Right kidney (tissue), 1 donor: ENCODE measurements at regions not wholly inside any gene's neighbourhood (a gene's known extent, or its start where the extent isn't known, plus 50 kb on each side); places are given as distances from the start of the nearest gene placed in this dataset.

Experiments
- DNase-seq: peaks from one replicate; pipeline ENCODE4 v3.0.0-alpha.2; 2016

DNA sequence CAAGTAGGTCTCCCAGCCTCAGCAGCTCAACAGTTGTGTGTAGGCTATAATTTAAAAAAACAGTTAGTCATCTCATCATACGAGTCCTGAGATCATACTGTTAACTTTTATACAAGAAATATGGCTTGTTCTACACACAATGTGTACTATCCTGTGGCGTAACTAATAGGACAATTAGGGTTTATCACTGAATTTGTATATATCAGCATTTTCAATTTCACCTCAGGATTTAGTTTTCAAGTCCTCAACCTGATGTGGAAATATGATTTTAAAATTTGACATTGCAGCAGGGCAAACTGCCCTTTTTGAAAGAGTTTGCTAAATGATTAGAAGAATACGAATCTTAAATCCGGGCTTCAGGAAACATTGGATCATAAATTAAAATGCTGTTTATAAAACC lies 237.2 kb upstream of the CTBP2 start:
- no peak for DNase-seq

DNA sequence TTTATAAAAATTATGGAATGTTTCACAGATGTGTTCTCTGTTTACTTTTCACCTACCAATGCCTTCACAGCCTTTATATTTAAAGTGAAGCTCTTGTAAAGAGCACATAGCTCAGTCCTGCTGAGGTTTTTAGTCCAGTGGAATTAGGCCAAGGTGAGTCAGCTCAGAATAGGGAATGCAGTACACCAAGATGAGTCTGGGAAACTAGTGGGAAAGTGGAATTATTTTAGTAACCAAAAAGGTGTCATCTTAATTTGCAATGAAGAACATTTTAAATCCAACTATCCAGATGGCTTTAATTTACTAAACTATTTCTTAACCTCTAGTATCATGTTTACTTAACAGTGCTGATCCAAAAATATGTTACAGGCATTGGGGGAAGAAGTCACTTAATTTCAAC lies 236.3 kb upstream of the CTBP2 start:
- no peak for DNase-seq

DNA sequence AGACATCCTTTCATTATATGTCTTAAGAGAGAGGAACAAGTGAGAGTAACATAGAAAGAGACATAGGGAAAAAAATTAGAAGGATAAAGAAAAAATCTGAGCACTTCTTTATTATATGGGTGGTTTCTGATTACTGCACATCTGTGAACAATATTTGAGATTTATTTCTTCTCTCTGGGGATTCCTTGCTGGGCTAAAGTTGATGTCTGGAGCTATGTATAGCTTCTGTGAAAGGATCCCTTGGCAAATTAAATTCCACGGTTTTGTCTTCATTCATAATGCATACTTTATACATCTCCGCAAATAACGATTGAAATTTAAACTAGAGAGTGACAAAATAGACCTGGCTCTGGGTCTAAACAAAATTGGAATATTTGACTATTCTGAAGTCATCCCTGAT lies 232.2 kb upstream of the CTBP2 start:
- no peak for DNase-seq

DNA sequence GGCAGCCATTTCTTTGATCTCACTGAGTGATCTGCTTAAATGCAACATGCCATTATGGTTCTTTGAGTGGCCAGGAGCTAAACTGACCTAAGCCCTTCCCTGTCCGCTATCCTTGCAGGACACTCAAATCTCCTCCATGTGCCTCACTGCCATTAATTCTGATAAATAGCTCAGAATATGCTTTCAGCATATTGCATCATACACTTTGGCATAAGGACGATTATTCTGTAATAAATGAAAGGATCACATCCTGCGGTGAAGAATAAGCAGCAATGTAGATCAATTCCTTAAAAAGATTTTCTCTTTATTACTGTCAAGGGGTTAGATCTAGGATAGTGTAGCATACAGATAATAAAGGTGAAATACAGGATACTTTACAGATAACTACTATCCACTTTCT lies 231.8 kb upstream of the CTBP2 start:
- no peak for DNase-seq

DNA sequence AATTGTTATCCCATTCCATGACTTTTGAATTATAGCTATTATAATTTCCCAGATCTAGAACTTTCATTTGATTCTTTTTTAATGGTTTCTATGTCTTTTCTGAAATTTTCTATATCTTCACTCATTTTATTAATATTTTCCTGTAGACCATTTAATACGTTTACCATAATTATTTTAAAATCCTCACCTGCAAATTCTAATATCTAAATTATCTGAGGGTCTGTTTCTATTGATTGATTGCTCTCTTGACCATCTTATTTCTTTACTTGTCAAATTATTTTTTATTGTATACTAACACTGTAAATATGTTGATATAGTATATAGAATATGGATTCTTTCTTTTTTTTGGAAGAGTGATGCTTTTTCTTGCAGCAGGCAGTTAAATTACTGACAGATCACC lies 229.3 kb upstream of the CTBP2 start:
- DNase-seq = no peak

DNA sequence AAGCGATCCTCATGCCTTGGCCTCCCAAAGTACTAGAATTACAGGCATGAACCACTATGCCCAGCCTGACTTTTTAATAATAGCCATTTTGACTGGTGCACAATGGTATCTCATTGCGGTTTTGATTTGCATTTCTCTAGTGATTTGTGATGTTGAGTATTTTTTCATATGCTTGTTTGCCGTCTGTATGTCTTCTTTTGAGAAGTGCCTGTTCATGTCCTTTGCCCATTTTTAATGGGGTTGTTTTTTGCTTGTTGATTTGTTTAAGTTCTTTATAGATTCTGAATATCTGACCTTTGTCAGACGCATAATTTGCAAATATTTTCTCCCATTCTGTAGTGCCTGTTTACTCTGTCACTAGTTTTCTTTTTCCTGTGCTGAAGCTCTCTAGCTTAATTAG lies 219.2 kb upstream of the CTBP2 start:
- no peak for DNase-seq

DNA sequence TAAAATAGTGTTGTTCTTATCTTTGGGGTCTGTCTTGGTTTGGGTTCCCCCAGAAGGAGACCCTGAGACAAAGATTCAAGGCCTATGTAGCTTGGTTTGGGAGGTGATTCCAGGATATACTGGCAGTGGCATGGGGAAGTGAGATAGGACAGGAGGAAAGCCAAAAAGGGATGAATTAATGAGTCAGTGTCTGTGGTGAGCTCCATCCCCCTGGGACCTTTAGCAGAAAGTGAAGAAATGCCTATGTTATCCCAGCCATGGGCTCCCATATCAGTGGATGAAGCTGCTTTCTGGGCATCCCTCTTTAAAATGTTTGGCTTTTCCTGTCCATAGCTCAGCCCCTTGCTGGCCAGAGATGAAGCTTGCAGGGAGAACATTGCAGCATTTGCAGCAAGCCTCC lies 217.0 kb upstream of the CTBP2 start:
- DNase-seq = no peak

DNA sequence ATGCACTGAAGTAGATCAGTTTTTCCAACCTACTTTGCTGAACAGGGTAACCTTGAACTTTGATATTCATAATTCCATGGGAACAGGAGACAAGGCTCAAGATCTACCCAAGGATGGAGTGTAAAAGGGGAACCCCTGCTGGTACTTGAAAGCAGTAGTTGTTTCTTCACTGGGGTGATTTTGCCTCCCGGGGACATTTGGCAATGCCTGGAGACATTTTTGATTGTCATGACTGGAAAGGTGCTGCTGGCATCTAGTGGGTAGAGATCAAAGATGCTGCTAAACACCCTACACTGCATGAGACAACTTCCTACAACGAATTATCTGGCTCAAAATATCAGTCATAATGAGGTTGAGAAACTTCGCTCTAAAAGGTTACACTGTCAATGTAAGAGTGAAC lies 214.8 kb upstream of the CTBP2 start:
- DNase-seq = no peak

DNA sequence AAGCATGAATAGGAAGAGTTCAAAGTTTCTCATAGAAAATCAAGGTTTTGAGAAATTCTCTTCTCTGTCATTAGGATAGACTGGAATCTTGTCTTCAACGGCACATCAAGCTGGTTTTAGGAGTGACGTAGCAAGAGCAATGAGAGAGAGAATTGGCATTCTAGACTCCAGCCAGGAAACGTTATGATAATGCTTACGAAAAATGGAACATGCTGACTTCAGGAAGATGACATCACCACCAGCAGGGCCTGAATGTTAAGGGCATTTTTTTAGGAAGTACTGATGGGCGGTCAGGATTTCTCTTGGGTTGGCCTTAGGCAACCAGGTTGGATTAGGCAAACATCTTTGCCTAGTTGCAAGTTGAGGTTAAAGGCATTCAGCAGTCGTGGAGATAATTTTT lies 213.2 kb upstream of the CTBP2 start:
- DNase-seq = no peak

DNA sequence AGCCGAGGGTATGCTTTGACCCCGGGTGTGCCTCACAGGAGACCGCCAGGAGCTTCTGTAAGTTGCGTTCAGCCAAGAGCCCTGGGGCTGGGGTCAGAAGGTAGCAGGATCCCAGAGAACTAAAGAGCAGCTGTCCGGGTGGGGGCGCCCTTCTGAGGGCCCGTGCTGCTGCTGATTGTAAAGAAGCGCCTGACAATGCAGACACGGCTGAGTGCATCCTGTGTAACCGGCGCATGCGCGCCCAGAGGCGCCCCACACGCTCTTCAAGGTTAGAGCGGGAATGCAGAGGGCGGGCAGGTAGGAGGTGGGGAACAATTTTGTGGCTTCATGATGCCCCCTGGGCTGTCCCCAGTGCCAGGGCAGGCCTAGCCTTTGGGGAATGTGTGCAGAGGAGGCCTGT lies 210.2 kb upstream of the CTBP2 start:
- peak; percentile 23 for DNase-seq

DNA sequence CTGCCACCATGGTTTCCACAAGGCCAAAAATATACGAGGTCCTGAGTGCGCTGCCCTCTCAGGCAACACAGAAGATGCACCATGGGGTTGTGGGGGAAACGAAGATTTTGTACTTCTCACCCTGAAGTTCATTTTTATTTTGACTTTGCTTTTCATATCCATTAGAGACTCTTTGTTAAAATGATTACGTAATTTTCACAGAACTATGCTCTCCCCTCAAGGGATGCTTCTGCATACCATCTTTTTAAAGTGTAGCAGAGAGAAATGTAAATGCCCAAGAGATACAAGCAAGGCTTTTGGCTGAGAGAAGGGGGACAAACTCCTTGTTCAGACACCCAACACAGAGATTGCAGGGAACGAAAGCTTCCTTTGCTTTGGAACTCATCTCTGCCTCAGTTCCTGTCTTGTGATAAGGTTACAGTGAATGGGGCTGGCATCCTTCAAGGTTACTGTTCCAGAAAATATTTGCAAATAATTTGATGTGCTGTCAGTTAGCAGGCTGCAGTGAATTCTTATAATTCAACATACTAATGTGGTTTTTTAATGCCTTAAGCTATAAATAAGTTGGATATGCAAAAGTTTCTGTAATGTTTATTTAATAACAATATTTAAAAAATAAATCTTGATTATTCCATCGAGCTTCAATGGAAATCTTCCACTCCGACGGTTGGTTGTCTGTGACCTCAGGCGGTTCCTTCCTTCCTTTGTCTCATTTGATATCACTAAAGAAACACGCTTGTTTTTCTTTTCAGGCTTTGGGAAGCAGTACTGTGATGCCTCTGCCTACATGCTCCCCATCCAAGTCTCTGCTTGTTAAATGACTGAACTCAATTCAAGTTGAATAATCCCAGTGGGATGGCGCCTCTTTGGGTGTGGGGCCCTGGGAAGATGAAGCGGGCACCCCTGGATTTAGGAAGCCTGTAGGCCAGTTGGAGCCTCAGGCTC lies 209.3 kb upstream of the CTBP2 start:
- no peak for DNase-seq

DNA sequence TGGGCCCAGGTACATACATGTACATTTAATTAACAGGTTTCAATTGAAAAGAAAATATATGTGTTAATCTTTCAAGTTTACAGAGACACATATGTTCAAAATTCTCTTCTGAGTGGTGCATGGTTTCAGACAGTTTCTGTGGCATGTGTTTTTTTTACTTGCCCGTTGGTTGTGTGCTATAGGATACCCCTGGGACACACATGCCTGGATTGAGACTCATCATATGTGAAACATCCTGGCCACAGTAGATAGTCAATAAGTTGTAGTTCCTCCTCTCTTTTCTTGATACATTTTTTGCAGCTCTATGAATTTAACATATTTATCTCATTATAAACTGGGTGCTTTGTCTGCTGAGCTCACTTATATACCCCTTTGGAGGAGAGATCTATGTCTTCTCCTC lies 207.8 kb upstream of the CTBP2 start:
- DNase-seq = no peak

DNA sequence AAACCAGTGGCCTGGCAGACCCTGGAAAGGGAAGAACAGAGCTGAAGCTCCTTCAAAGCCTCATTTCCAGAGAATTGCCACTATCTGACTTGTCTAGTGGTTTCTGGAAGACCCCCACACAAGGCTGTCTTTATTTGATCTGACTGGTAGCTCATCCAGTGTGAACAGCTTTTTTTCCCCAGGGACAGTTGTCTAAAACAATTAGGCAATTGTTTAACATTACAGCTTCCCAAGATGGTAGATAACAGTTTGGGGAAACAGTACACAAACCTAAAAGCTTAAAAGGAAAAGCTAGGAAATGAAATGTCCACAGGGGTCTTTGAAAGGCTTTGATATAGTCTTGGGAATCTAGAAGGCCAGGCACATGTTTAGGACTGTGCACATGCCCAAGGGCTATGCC lies 203.4 kb upstream of the CTBP2 start:
- DNase-seq = no peak

DNA sequence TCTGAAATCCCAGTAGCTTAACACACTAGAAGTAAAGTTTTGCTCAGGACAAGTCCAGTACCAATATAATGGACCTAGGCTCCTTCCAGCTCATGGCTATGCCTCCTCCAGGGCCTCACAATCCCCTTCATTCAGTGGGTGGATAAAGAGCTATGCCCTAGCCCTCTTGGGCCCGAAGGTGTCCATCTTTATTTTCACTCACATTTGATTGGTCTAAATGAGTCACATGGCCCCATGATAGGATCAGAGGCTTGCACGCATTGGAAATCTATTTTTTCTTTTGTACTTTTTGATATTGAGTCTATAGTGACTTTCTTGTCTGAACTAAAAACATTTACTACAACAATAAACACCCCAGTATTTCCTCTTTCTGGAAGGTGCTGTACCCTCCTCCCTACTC lies 202.6 kb upstream of the CTBP2 start:
- DNase-seq = no peak

DNA sequence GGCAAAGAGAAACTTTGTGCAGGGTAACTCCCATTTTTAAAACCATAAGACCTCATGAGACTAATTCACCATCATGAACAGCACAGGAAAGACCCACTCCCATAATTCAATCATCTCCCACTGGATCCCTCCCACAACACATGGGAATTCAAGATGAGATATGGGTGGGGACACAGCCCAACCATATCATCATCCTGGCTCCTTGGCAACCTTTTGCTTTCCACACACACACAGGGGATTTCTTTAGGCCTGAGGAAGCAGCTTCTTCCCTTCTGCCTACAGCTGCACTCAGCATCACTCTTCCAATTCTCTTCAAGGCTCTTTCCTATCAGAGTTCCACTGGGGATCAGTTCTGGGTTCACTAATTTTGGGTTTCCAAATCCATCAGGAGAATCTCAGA lies 199.0 kb upstream of the CTBP2 start:
- DNase-seq = no peak

DNA sequence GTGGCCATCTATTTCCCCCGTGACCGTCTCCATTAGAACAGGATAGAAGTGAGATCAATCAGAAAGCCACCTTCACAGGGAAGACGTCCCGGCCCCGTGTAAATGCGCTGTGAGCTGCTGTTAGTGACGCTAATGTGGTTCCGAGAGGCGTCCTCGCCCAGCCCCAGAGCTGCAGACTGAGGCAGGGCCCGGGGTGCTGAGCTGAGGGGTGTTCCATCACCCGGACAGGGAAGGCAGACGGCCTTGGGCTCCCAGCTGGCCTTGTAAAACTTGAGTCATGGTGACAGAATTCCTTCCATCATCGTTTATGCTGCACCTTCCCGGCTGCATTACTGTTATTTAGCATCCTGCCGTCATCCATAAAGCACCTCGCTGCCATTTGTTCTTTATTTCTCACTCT lies 195.3 kb upstream of the CTBP2 start:
- DNase-seq = no peak

DNA sequence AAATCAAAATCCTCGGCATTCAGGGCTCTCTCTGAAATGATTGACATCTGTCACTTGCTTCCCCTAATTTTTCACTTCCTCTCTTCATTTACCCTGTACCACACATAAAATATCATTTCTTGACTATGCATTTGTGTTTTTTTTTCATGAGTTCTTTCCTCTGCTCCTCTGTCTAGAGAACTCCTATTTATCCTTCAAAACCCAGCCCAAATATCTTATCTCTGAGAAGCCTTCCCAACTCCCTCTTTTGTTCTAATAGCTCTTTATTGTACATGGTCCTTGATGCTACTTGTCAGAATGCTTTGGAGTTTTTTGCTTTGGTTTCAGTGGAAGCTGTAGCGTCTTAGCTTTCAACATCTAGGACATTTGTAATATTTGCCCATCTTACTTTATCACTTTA lies 190.2 kb upstream of the CTBP2 start:
- no peak for DNase-seq

DNA sequence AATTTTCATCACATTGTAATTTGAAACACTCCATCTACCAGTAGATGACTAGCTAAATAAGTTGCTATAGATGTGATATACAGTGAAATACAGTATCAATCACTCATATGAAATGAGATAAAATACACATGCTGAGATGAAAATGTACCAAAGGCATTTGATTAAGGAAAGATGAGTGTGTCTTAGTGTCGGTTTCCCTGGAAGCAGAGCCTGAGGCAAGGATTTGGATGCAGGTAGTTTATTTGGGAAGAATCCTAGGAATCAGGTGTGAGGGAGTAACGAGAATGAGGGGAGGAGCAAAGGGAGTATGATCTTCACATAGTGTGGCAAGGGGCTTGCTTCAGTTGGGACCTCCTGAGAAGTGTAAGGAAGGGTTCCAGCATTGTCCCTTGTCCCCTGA lies 188.2 kb upstream of the CTBP2 start:
- DNase-seq = no peak

DNA sequence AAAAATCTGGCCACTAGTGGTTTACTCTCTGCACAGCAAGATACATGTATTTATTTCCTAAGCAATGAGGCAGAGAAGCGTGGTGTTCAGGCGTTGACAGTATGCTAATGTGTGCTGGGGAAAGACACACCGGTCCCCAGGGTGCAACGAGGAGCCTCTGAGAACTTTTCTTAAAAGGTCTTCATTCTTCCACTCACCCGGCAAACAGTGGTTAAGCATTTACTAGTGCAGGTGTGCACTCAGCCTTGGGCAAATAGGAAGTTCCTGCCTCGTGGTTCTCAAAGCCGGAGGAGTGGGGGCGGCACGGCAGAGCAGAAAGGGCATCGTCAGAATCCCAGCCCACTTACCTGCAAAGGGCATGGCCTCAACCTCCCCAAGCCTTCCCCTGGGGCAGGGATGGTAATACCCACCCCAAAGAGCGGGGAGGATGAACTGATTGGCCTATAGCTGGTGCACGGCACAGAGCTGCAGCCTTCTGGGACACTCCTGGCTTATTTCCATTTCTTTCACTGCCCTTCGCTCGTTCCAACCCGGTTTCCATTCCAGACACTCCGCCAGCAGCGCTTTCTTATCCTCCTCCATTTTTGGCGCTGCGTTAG lies 184.3 kb upstream of the CTBP2 start:
- peak; percentile 54 for DNase-seq

DNA sequence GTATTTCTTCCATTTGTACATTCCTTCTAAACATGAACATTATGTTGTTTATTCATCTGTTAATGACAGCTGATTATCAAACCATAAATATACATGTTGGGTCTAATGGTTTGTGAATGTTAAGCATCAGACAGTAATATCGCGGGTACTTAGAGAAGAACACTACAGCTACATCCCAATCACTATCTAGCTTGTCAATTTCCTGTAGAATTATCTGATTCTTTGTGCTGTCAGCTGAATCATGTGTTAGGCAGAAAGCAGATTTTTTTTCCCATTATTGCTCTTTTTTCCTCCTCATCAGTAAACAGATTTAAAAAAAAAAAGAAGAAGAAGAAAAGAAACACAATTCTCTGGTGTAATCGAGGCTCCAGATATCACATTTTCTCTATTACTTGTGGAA lies 183.6 kb upstream of the CTBP2 start:
- DNase-seq = no peak

DNA sequence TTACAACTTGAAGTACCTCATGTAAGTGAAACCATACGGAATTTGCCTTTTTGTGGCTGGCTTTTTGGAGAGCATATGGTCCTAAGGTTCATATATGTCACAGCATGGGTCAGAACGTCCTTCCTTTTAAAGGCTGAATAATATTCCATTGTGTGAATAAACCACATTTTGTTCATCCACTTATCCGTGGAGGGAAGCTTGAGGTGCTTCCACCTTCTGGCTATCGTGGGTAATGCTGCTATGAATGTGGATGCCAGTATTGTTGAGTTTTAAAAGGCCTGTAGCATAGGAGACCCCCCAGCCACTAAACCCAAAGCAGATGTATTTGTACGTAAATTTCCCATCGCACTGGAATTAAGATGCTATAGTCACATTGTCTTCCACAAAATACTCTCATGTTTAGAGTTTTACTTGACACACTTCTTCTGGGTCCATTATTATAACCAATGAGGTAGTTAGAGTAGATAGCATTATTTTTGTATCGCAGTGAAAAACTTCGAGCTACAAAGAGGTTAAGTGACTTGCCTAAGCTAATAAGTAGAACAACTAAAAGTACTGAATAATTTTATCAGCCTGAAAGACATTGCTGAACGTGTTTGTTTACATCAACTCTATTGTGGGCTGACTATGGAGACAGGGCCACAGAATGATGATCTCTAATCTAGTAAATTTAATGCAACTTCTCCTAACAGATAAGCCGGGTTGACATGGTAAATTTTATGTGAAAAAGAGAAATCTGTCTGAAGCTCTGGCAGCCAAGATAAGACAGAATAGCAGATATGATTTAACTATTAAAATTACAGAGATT lies 183.0 kb upstream of the CTBP2 start:
- no peak for DNase-seq

DNA sequence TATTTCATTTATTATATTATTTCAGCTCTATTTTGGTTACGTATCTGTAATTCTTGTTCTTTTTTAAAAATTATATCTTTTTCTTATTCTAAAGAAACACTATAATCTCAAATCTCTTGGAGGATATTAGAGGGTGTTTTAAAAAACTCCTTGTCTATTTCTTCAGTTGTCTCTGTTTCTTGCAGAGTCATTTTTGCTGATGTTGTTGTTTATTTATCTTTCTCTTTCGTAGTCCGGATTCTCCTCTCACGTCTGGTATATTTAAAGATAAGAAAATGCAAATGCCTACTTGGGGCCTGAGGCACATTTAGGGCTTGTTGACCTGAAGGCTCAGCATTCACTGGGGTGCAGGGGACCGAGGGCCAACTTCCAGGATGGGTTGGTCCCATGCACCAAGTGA lies 181.2 kb upstream of the CTBP2 start:
- no peak for DNase-seq

DNA sequence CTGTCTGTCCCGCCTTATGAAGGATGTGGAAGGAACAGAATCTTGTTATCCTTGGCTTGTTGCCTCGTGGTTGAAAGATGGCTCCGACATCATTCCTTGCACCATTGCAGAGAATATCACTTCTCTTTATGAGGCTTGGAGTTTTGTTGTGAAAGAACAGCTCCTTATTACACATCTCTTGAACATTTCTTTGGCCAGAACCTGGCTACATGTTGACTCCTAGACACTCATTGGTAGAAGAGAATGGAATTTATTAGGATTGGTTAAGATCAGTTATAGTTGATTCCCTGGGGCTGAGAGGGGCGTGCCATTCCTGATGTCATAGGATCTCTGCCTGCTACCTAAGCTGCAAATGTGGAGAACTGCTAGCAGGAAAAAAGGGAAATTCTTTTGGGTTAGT lies 180.5 kb upstream of the CTBP2 start:
- no peak for DNase-seq
